K562 (cell line): ENCODE measurements at regions not wholly inside any gene's neighbourhood (a gene's known extent, or its start where the extent isn't known, plus 50 kb on each side); places are given as distances from the start of the nearest gene placed in this dataset.

Experiments
- CTCF ChIP-seq, 3 experiments: IDR thresholded peaks in 2 of 3; conservative IDR thresholded peaks in 1 of 3; 2 replicates each; pipeline ENCODE4 v1.5.1; 2011 to 2012; ENCODE audit warnings: low read length in 3 of 3, mild to moderate bottlenecking in 3 of 3, control low read depth in 2 of 3, improper control_type of control experiment in 1 of 3, inconsistent platforms in 1 of 3, low read depth in 1 of 3, mixed read lengths in 1 of 3, moderate library complexity in 1 of 3; ENCODE audit not compliant: insufficient read depth in 2 of 3
- MYC ChIP-seq, 2 experiments: fragments of 250-450 bp in 1 of 2; sonication (Bioruptor Pico) in 1 of 2; IDR thresholded peaks; 2 replicates each; pipeline versions ENCODE4 v1.5.1 to v1.6.1; 2012 to 2021; ENCODE audit warnings: low read depth in 2 of 2, borderline replicate concordance in 1 of 2, improper control_type of control experiment in 1 of 2, low read length in 1 of 2, mild to moderate bottlenecking in 1 of 2, moderate library complexity in 1 of 2
- RAD21 ChIP-seq, 2 experiments: fragments of 250-450 bp in 1 of 2; fragments of 450-650 bp in 1 of 2; sonication (Bioruptor Pico) in 1 of 2; formaldehyde crosslinking in 1 of 2; IDR thresholded peaks in 1 of 2; conservative IDR thresholded peaks in 1 of 2; 2 replicates each; pipeline versions ENCODE4 v1.4.0 to v1.8.0; 2020 to 2022; ENCODE audit warnings: mild to moderate bottlenecking in 2 of 2, moderate library complexity in 1 of 2
- SMARCA4 ChIP-seq: fragments of 450-650 bp; IDR thresholded peaks from 2 replicates; pipeline ENCODE4 v1.6.1; 2016
- TBP ChIP-seq: optimal IDR thresholded peaks from 2 replicates; pipeline ENCODE3; 2011; ENCODE audit warnings: low read depth, low read length, improper control_type of control experiment
- ZNF274 ChIP-seq: IDR thresholded peaks from 2 replicates; pipeline ENCODE4 v1.6.1; 2011; ENCODE audit warnings: low read depth, mild to moderate bottlenecking, low read length, moderate library complexity, borderline replicate concordance
- TF ChIP-seq, protein P1 (sequence below): fragments of 250-450 bp; sonication (Bioruptor Pico); IDR thresholded peaks from 2 replicates; pipeline ENCODE4 v1.8.0; 2022; ENCODE audit warnings: inconsistent platforms, mild to moderate bottlenecking, moderate library complexity, borderline replicate concordance

GRCh38 chr11:115625502-115625901 is 121.3 kb upstream of the CADM1 start:
- no peak for TF ChIP-seq CTCF (IDR thresholded peaks at IDR 0.05 in 2 of 3, conservative IDR thresholded peaks at IDR 0.05 in 1 of 3; ENCODE audit: insufficient read depth in 2 of 3, low read depth in 1 of 3, low read length in 3 of 3)
- TF ChIP-seq, protein P1, sequence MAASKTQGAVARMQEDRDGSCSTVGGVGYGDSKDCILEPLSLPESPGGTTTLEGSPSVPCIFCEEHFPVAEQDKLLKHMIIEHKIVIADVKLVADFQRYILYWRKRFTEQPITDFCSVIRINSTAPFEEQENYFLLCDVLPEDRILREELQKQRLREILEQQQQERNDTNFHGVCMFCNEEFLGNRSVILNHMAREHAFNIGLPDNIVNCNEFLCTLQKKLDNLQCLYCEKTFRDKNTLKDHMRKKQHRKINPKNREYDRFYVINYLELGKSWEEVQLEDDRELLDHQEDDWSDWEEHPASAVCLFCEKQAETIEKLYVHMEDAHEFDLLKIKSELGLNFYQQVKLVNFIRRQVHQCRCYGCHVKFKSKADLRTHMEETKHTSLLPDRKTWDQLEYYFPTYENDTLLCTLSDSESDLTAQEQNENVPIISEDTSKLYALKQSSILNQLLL (CRISPR knock-in tag), result no peak
- TF ChIP-seq TBP, result no peak
- TF ChIP-seq ZNF274, result no peak
- TF ChIP-seq SMARCA4, result no peak
- TF ChIP-seq MYC (IDR thresholded peaks at IDR 0.05; ENCODE audit: low read depth, low read length), result no peak
- TF ChIP-seq MYC (CRISPR knock-in tag; IDR thresholded peaks at IDR 0.05; ENCODE audit: borderline replicate concordance, low read depth), result no peak
- TF ChIP-seq RAD21 (CRISPR knock-in tag; conservative IDR thresholded peaks at IDR 0.05 in 1 of 2, IDR thresholded peaks at IDR 0.05 in 1 of 2), result no peak
